Right lobe of liver (tissue), 6 donors: ENCODE measurements at regions not wholly inside any gene's neighbourhood (a gene's known extent, or its start where the extent isn't known, plus 50 kb on each side); places are given as distances from the start of the nearest gene placed in this dataset.

Source experiments
- ATAC-seq, 4 donors: fragments of 200-7000 bp; cut with Tn5 transposase; one replicate each; pipeline ENCODE4 v1.9.1; 2020; ENCODE audit warnings: mild to moderate bottlenecking in 4 of 4, moderate library complexity in 4 of 4
- DNase-seq, 3 donors: peaks; one replicate each; pipeline ENCODE4 v3.0.0-alpha.2; 2020
- H3K27ac ChIP-seq, 3 donors: fragments of 200-600 bp; one replicate each; pipeline ENCODE4 v1.8.0; 2022
- H3K27me3 ChIP-seq, 2 donors: fragments of 200-600 bp; one replicate each; pipeline ENCODE4 v1.8.0; 2022
- H3K36me3 ChIP-seq, 4 donors: fragments of 200-600 bp; sonication (generic) in 1 of 4; one replicate each; pipeline versions ENCODE4 v1.5.1 to v1.8.0; 2017 to 2022; ENCODE audit warnings: control low read depth in 1 of 4
- H3K4me1 ChIP-seq, 4 donors: fragments of 200-600 bp; sonication (generic) in 1 of 4; one replicate each; pipeline versions ENCODE4 v1.5.1 to v1.8.0; 2017 to 2022; ENCODE audit warnings: control low read depth in 1 of 4
- H3K4me3 ChIP-seq, 3 donors: fragments of 200-600 bp; one replicate each; pipeline ENCODE4 v1.8.0; 2022
- H3K9me3 ChIP-seq, 4 donors: fragments of 200-600 bp; sonication (generic) in 1 of 4; one replicate each; pipeline versions ENCODE4 v1.5.1 to v1.8.0; 2017 to 2022; ENCODE audit warnings: control low read depth in 1 of 4
- CTCF ChIP-seq, 4 donors: fragments of 200-600 bp in 3 of 4; fragments of 450-650 bp in 1 of 4; IDR thresholded peaks; one replicate each; pipeline versions ENCODE4 v1.5.1 to v1.8.0; 2016 to 2022; ENCODE audit warnings: antibody characterized with exemption in 4 of 4, mild to moderate bottlenecking in 2 of 4
- POLR2A ChIP-seq: fragments of 450-650 bp; IDR thresholded peaks from one replicate; pipeline ENCODE4 v1.6.1; 2017; ENCODE audit warnings: antibody characterized with exemption, mild to moderate bottlenecking
- WGBS: methylation state at CpG from one replicate; pipeline ENCODE4 v1.1.6; 2018; ENCODE audit warnings: low coverage, low lambda C conversion rate; ENCODE audit not compliant: insufficient coverage; ENCODE audit errors: missing lambda C conversion rate; 5-methylcytosine and 5-hydroxymethylcytosine counted together
- intact Hi-C, 2 donors: fragments of 100-400 bp; cut with DNase I; formaldehyde crosslinking; loops; one replicate each; pipeline versions ENCODE4 v1.11.2 to v1.14.1; 2022
- donor health status: DM: no; HTN: yes; CAD: no.
- donor health status: DM: no; HTN: no; CAD: no.
- donor health status: DM: no; HTN: no; CAD: no.
- donor health status: DM: no; HTN: yes; CAD: no.
- donor health status: DM: no; HTN: yes; CAD: no.

GRCh38 chr2:49278561-49278960, 124.2 kb upstream of the FSHR start:
- 8% methylated on average over 1 of the region's 1 CpG for WGBS

GRCh38 chr2:49278141-49278540, 123.8 kb upstream of the FSHR start:
- ATAC-seq = no peak
- DNase-seq = no peak
- Histone ChIP-seq H3K4me3 (no peak overlapping the region), H3K4me1 (no peaks in the 10 kb centered on the region), H3K36me3 (no peaks in the 10 kb centered on the region), H3K27me3 (no peaks in the 10 kb centered on the region), H3K27ac (no peak overlapping the region), H3K9me3 (no peaks in the 10 kb centered on the region)
- TF ChIP-seq CTCF (IDR thresholded peaks at IDR 0.05) (no peak), POLR2A (no peak)
- intact Hi-C loops = no loop called here

More at GRCh38 chr2:49278561-49278960, 124.2 kb upstream of the FSHR start:
- intact Hi-C loops = no loop called here
- H3K27ac ChIP-seq = no peak overlapping the region
- no peaks in the 10 kb centered on the region for H3K27me3 ChIP-seq
- DNase-seq = no peak
- TF ChIP-seq POLR2A (no peak), CTCF (IDR thresholded peaks at IDR 0.05) (no peak)
- H3K36me3 ChIP-seq = no peaks in the 10 kb centered on the region
- no peak overlapping the region for H3K4me3 ChIP-seq
- no peaks in the 10 kb centered on the region for H3K4me1 ChIP-seq
- no peaks in the 10 kb centered on the region for H3K9me3 ChIP-seq
- no peak for ATAC-seq

- WGBS = 35% methylated on average over 2 of the region's 2 CpGs
- ATAC-seq (peak; percentile 24 to 93 (median 66)), DNase-seq (no peak)
- Histone ChIP-seq H3K4me3 (no peak overlapping the region), H3K27me3 (no peaks in the 10 kb centered on the region), H3K36me3 (no peaks in the 10 kb centered on the region), H3K4me1 (peaks cover 0 to 11% (median 0%) of the 10 kb centered on the region in 4 donors), H3K9me3 (no peaks in the 10 kb centered on the region), H3K27ac (no peak overlapping the region)
- intact Hi-C loops = no loop called here
- TF ChIP-seq POLR2A (no peak), CTCF (IDR thresholded peaks at IDR 0.05) (no peak)
Observed at GRCh38 chr2:49271060-49271606, 116.8 kb upstream of the FSHR start.

- Histone ChIP-seq H3K4me3 (no peak overlapping the region), H3K4me1 (peaks cover 0 to 11% (median 0%) of the 10 kb centered on the region in 4 donors), H3K27ac (no peak overlapping the region), H3K36me3 (no peaks in the 10 kb centered on the region), H3K9me3 (no peaks in the 10 kb centered on the region), H3K27me3 (no peaks in the 10 kb centered on the region)
- ATAC-seq (no peak), DNase-seq (no peak)
- intact Hi-C loops = no loop called here
- no peak for TF ChIP-seq POLR2A
- 94% methylated on average over 6 of the region's 6 CpGs for WGBS
Observed at GRCh38 chr2:49270091-49270490, 115.8 kb upstream of the FSHR start.

- WGBS = 61% methylated on average over 2 of the region's 2 CpGs
- DNase-seq (no peak), ATAC-seq (no peak)
- Histone ChIP-seq H3K27ac (no peak overlapping the region), H3K4me1 (peaks cover 0 to 2% (median 0%) of the 10 kb centered on the region in 4 donors), H3K4me3 (no peak overlapping the region), H3K27me3 (no peaks in the 10 kb centered on the region), H3K9me3 (no peaks in the 10 kb centered on the region), H3K36me3 (no peaks in the 10 kb centered on the region)
- intact Hi-C loops = no loop called here
- no peak for TF ChIP-seq POLR2A
- TF ChIP-seq CTCF (IDR thresholded peaks at IDR 0.05) = no peak
Observed at GRCh38 chr2:49265471-49265870, 111.2 kb upstream of the FSHR start.
